WTC11 (cell line): ENCODE measurements at regions not wholly inside any gene's neighbourhood (a gene's known extent, or its start where the extent isn't known, plus 50 kb on each side); places are given as distances from the start of the nearest gene placed in this dataset.

Experiments used
- CTCF ChIP-seq: fragments of 200-600 bp; IDR thresholded peaks from 2 replicates; pipeline ENCODE4 v1.8.0; 2022; ENCODE audit warnings: antibody characterized with exemption
- ESRRA ChIP-seq: sonication (generic); formaldehyde crosslinking; IDR thresholded peaks from 2 replicates; pipeline ENCODE4 v1.8.1; 2022; ENCODE audit warnings: mild to moderate bottlenecking, missing genetic modification reagents, borderline replicate concordance

GRCh38 chr3:5324780-5325179 is 137.3 kb downstream of the EDEM1 start:
- TF ChIP-seq CTCF, result no peak
- no peak for TF ChIP-seq ESRRA (CRISPR knock-in tag)
